HCT116 (cell line): ENCODE measurements at regions not wholly inside any gene's neighbourhood (a gene's known extent, or its start where the extent isn't known, plus 50 kb on each side); places are given as distances from the start of the nearest gene placed in this dataset.

Experiments used
- ATAC-seq: fragments of 200-7000 bp; cut with Tn5 transposase; 2 replicates; pipeline ENCODE4 v1.9.1; 2020; ENCODE audit warnings: mild to moderate bottlenecking, moderate library complexity
- BruUV-seq: library from RNA; stranded (reverse); fragments of 400-500 nt; replicated peaks from 2 replicates; lab custom pipeline; 2021; lab: Mats Ljungman, UMichigan
- CTCF ChIA-PET: fragments of 300-600 bp; sonication (Branson Sonifier 250); formaldehyde crosslinking; loops from one replicate; lab custom pipeline; 2021; ENCODE audit warnings: antibody characterized with exemption; lab: Charles Lee
- POLR2A ChIA-PET: fragments of 300-600, 350-600 bp; sonication (Branson Sonifier 250); formaldehyde crosslinking; loops from one replicate; lab custom pipeline; 2021; ENCODE audit warnings: antibody characterized with exemption; lab: Charles Lee
- RAD21 ChIA-PET, 2 experiments: fragments of 300-600 bp; sonication (Branson Sonifier 250); formaldehyde crosslinking; loops; one replicate each; lab custom pipeline; 2023; ENCODE audit warnings: low total read pairs in 2 of 2; ENCODE audit not compliant: uncharacterized antibody in 2 of 2, unreplicated experiment in 2 of 2, low non-redundant PET in 1 of 2; lab: Charles Lee
- DNase-seq: peaks from one replicate; pipeline ENCODE4 v3.0.0-alpha.2; 2010; ENCODE audit warnings: low read depth, low spot score
- H2AFZ ChIP-seq: fragments of 200-600 bp; shearing (Covaris generic), sonication (generic); 2 replicates; pipeline ENCODE4 v1.6.1; 2017; ENCODE audit warnings: low read depth, mixed run types, mixed read lengths, antibody characterized with exemption, low read length; ENCODE audit not compliant: poor library complexity, severe bottlenecking
- H3K27ac ChIP-seq: 2 replicates; pipeline ENCODE4 v1.5.1; 2012; ENCODE audit warnings: low read depth, low read length
- H3K27me3 ChIP-seq: fragments of 200-600 bp; sonication (generic); 2 replicates; pipeline ENCODE4 v1.6.1; 2016; ENCODE audit warnings: mixed run types, low read length, mixed read lengths; ENCODE audit not compliant: insufficient read depth
- H3K36me3 ChIP-seq, 2 experiments: fragments of 200-500 bp in 1 of 2; fragments of 200-600 bp in 1 of 2; sonication (Bioruptor generic) in 1 of 2; sonication (generic) in 1 of 2; 2 replicates each; pipeline versions ENCODE4 v1.5.1 to v1.6.1; 2014 to 2016; ENCODE audit warnings: low read length in 2 of 2, inconsistent platforms in 1 of 2, mixed read lengths in 1 of 2, mixed run types in 1 of 2; ENCODE audit not compliant: insufficient read depth in 2 of 2, control insufficient read depth in 1 of 2
- H3K4me1 ChIP-seq, 2 experiments: fragments of 200-600 bp in 1 of 2; sonication (generic) in 1 of 2; 2 replicates each; pipeline versions ENCODE4 v1.5.1 to v1.6.1; 2012 to 2017; ENCODE audit warnings: low read length in 2 of 2, inconsistent platforms in 1 of 2, mild to moderate bottlenecking in 1 of 2, mixed read lengths in 1 of 2, mixed run types in 1 of 2, moderate library complexity in 1 of 2; ENCODE audit not compliant: insufficient read depth in 2 of 2, control insufficient read depth in 1 of 2
- H3K4me2 ChIP-seq: fragments of 200-600 bp; sonication (generic); 2 replicates; pipeline ENCODE4 v1.6.1; 2017; ENCODE audit warnings: mixed run types, low read length, mixed read lengths
- H3K4me3 ChIP-seq, 2 experiments: fragments of 200-600 bp in 1 of 2; sonication (generic) in 1 of 2; replicated peaks in 1 of 2; 2 replicates each; pipeline ENCODE4 v1.5.1; 2011 to 2016; ENCODE audit warnings: low read length in 2 of 2, control low read depth in 1 of 2, low read depth in 1 of 2, mild to moderate bottlenecking in 1 of 2, mixed read lengths in 1 of 2, mixed run types in 1 of 2
- H3K79me2 ChIP-seq: fragments of 200-600 bp; sonication (generic); 2 replicates; pipeline ENCODE4 v1.6.1; 2017; ENCODE audit warnings: mild to moderate bottlenecking, mixed run types, low read length, moderate library complexity, mixed read lengths; ENCODE audit not compliant: insufficient read depth
- H3K9ac ChIP-seq: fragments of 200-600 bp; sonication (generic); 2 replicates; pipeline ENCODE4 v1.6.1; 2016; ENCODE audit warnings: low read length, mixed read lengths
- H3K9me2 ChIP-seq: fragments of 200-600 bp; sonication (generic), shearing (Covaris generic); 2 replicates; pipeline ENCODE4 v1.6.1; 2017; ENCODE audit warnings: mixed run types, mild to moderate bottlenecking, moderate library complexity; ENCODE audit not compliant: insufficient read depth
- H3K9me3 ChIP-seq, 2 experiments: fragments of 200-500 bp in 1 of 2; fragments of 200-600 bp in 1 of 2; sonication (Bioruptor generic) in 1 of 2; sonication (generic) in 1 of 2; 2 replicates each; pipeline ENCODE4 v1.6.1; 2014 to 2017; ENCODE audit warnings: low read length in 2 of 2, mixed read lengths in 2 of 2, inconsistent platforms in 1 of 2, low read depth in 1 of 2, mild to moderate bottlenecking in 1 of 2, mixed run types in 1 of 2, moderate library complexity in 1 of 2; ENCODE audit not compliant: control insufficient read depth in 1 of 2, insufficient read depth in 1 of 2
- H4K20me1 ChIP-seq: fragments of 200-600 bp; sonication (generic), shearing (Covaris generic); 2 replicates; pipeline ENCODE4 v1.6.1; 2017; ENCODE audit warnings: mixed run types, mild to moderate bottlenecking, moderate library complexity; ENCODE audit not compliant: insufficient read depth
- CEBPB ChIP-seq: IDR thresholded peaks from 2 replicates; pipeline ENCODE4 v1.6.1; 2012; ENCODE audit warnings: low read depth
- RAD21 ChIP-seq: IDR thresholded peaks from 2 replicates; pipeline ENCODE4 v1.6.1; 2012; ENCODE audit warnings: low read depth, mild to moderate bottlenecking
- SP1 ChIP-seq: IDR thresholded peaks from 2 replicates; pipeline ENCODE4 v1.6.1; 2012; ENCODE audit warnings: low read depth
- TCF7L2 ChIP-seq: IDR thresholded peaks from 2 replicates; pipeline ENCODE4 v1.7.0; 2011; ENCODE audit warnings: borderline replicate concordance, inconsistent platforms; ENCODE audit not compliant: insufficient read depth, insufficient read length; ENCODE audit errors: extremely low read depth
- ZNF274 ChIP-seq: fragments of 200-500 bp; sonication (Bioruptor generic); IDR thresholded peaks from 2 replicates; pipeline ENCODE4 v1.6.1; 2014; ENCODE audit warnings: mild to moderate bottlenecking, low read depth, low read length, inconsistent platforms
- intact Hi-C: fragments of 100-400 bp; cut with micrococcal nuclease; formaldehyde crosslinking; loops from 2 replicates; pipeline ENCODE4 v1.10.0; 2022

DNA sequence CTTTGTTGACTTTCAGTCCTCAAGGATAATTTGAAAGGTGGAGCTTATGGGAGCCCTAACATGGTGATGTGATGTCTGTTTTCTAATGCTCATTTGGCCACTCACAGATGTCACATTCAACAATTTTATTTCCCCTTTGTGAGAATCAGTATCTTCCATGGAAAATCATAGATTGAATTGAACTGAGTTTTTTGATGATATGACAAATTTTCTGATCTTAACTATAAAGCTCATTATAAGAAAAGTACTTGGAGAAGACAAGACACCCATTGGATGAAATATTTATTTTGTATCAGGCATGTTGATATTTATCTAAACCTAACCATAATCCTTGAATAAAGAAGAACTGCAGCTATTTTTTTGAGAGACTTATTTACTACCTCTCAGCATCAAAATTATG is 824.6 kb upstream of the GOT2 start:
- no TSS peak for BruUV-seq
- no peak for TF ChIP-seq TCF7L2
- TF ChIP-seq RAD21: no peak
- TF ChIP-seq ZNF274: no peak
- TF ChIP-seq, all 23 proteins: peak for 0
- Histone ChIP-seq H3K9me2 (no peaks in the 10 kb centered on the region), H3K9me3 (peaks cover 4 to 18% of the 10 kb centered on the region in 2 experiments; a peak in 2 of 4 replicates), H4K20me1 (no peaks in the 10 kb centered on the region), H3K36me3 (no peaks in the 10 kb centered on the region), H3K4me3 (no peak overlapping the region), H3K27me3 (no peaks in the 10 kb centered on the region), H3K27ac (no peak overlapping the region), H2AFZ (no peak overlapping the region), H3K9ac (no peak overlapping the region), H3K4me2 (no peak overlapping the region), H3K4me1 (no peaks in the 10 kb centered on the region), H3K79me2 (no peaks in the 10 kb centered on the region)
- POLR2A ChIA-PET: no interaction called here
- CTCF ChIA-PET: no interaction called here
- ATAC-seq (no peak), DNase-seq (no peak)
- intact Hi-C loops: no loop called here
- RAD21 ChIA-PET: no interaction called here

DNA sequence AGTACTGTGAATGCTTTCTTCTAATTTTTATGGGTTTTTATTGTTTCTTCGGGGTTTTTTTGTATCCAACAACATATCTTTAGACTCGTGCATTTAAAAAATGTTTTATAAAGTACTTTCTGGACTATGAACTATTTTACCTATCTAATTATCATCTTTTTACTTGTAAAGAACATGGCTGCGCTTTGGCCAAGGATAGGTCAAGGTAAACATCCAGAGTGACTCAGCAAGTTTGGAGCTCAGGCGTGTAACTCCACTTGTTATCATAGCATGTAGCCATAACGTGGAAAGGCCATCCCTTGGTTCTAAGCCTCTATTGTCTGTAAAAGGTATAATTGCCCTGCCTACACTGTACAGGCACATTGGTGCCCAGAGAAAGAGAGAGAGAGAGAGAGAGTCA is 818.0 kb upstream of the GOT2 start:
- intact Hi-C loops: no loop called here
- no peaks in the 10 kb centered on the region for H3K4me1 ChIP-seq
- ChIA-PET POLR2A (no interaction called here), RAD21 (no interaction called here), CTCF (no interaction called here)
- BruUV-seq: no TSS peak
- H2AFZ ChIP-seq: no peak overlapping the region
- H3K9me2 ChIP-seq: no peaks in the 10 kb centered on the region
- H3K27me3 ChIP-seq: no peaks in the 10 kb centered on the region
- H3K9me3 ChIP-seq: peaks cover 4 to 22% of the 10 kb centered on the region in 2 experiments; a peak in 2 of 4 replicates
- no peaks in the 10 kb centered on the region for H3K79me2 ChIP-seq
- H3K4me2 ChIP-seq: no peak overlapping the region
- H3K4me3 ChIP-seq: no peak overlapping the region
- DNase-seq: no peak
- no peak overlapping the region for H3K9ac ChIP-seq
- TF ChIP-seq CEBPB (no peak), SP1 (no peak)
- H3K27ac ChIP-seq: no peak overlapping the region
- ATAC-seq: no peak
- H3K36me3 ChIP-seq: no peaks in the 10 kb centered on the region
- H4K20me1 ChIP-seq: no peaks in the 10 kb centered on the region
